IMR-90 (cell line): ENCODE measurements at regions not wholly inside any gene's neighbourhood (a gene's known extent, or its start where the extent isn't known, plus 50 kb on each side); places are given as distances from the start of the nearest gene placed in this dataset.

Experiments
- ATAC-seq: fragments of 200-7000 bp; cut with Tn5 transposase; 2 replicates; pipeline ENCODE4 v1.9.1; 2020; ENCODE audit warnings: low read depth, mild to moderate bottlenecking, moderate library complexity
- BruUV-seq: library from RNA; stranded (reverse); fragments of 400-500 nt; replicated peaks from 2 replicates; lab custom pipeline; 2021; lab: Mats Ljungman, UMichigan
- CTCF ChIA-PET: fragments of 300-600 bp; formaldehyde crosslinking; extraction: SDS; loops from one replicate; lab custom pipeline; 2021; ENCODE audit warnings: antibody characterized with exemption; lab: Yijun Ruan, JAX
- POLR2A ChIA-PET: fragments of 300-600 bp; sonication (Branson Sonifier 250); formaldehyde crosslinking; loops from one replicate; lab custom pipeline; 2022; ENCODE audit warnings: antibody characterized with exemption; ENCODE audit not compliant: unreplicated experiment; lab: Charles Lee
- DNase-seq: peaks from one replicate; pipeline ENCODE4 v3.0.0; 2013
- H2AFZ ChIP-seq: replicated peaks from 2 replicates; pipeline ENCODE3; 2013; ENCODE audit warnings: low read length, mild to moderate bottlenecking; ENCODE audit not compliant: poor library complexity
- H2AK5ac ChIP-seq: 2 replicates; pipeline ENCODE4 v1.6.1; 2013; ENCODE audit warnings: low read depth, low read length, inconsistent platforms
- H2AK9ac ChIP-seq: replicated peaks from 2 replicates; pipeline ENCODE3; 2013; ENCODE audit warnings: mild to moderate bottlenecking, low read depth, low read length, moderate library complexity; ENCODE audit not compliant: poor library complexity
- H2BK120ac ChIP-seq: 2 replicates; pipeline ENCODE4 v1.6.1; 2013; ENCODE audit warnings: low read depth, low read length, inconsistent platforms
- H2BK15ac ChIP-seq: 3 replicates; pipeline ENCODE4 v1.6.1; 2013; ENCODE audit warnings: low read depth, low read length, inconsistent platforms
- H2BK20ac ChIP-seq: 2 replicates; pipeline ENCODE4 v1.6.1; 2013; ENCODE audit warnings: low read depth, mild to moderate bottlenecking, inconsistent platforms, low read length, moderate library complexity
- H2BK5ac ChIP-seq: 2 replicates; pipeline ENCODE4 v1.6.1; 2013; ENCODE audit warnings: mild to moderate bottlenecking, low read depth, low read length, inconsistent platforms; ENCODE audit not compliant: poor library complexity, severe bottlenecking
- H3K14ac ChIP-seq: replicated peaks from 2 replicates; pipeline ENCODE4 v1.6.1; 2013; ENCODE audit warnings: low read depth, low read length, inconsistent platforms
- H3K18ac ChIP-seq: 2 replicates; pipeline ENCODE4 v1.6.1; 2013; ENCODE audit warnings: low read depth, low read length, control low read depth
- H3K23ac ChIP-seq: 2 replicates; pipeline ENCODE4 v1.6.1; 2013; ENCODE audit warnings: low read depth, low read length, inconsistent platforms
- H3K27ac ChIP-seq: 2 replicates; pipeline ENCODE4 v1.5.1; 2013; ENCODE audit warnings: mild to moderate bottlenecking, control low read depth, low read length; ENCODE audit not compliant: insufficient read depth
- H3K27me3 ChIP-seq: 2 replicates; pipeline ENCODE4 v1.6.1; 2013; ENCODE audit warnings: low read length; ENCODE audit not compliant: control insufficient read depth, insufficient read depth
- H3K36me3 ChIP-seq: 2 replicates; pipeline ENCODE4 v1.6.1; 2013; ENCODE audit warnings: low read length, mixed read lengths; ENCODE audit not compliant: control insufficient read depth, insufficient read depth
- H3K4ac ChIP-seq: 2 replicates; pipeline ENCODE4 v1.6.1; 2013; ENCODE audit warnings: low read depth, low read length, inconsistent platforms
- H3K4me1 ChIP-seq: 2 replicates; pipeline ENCODE4 v1.6.1; 2013; ENCODE audit warnings: low read length, mixed read lengths; ENCODE audit not compliant: control insufficient read depth, insufficient read depth
- H3K4me2 ChIP-seq: 2 replicates; pipeline ENCODE4 v1.6.1; 2013; ENCODE audit warnings: low read depth, mild to moderate bottlenecking, control low read depth, low read length, moderate library complexity
- H3K4me3 ChIP-seq: 2 replicates; pipeline ENCODE4 v1.5.1; 2013; ENCODE audit warnings: low read depth, mild to moderate bottlenecking, control low read depth, low read length, moderate library complexity; ENCODE audit not compliant: insufficient read depth
- H3K56ac ChIP-seq: 2 replicates; pipeline ENCODE4 v1.6.1; 2013; ENCODE audit warnings: low read length, inconsistent platforms; ENCODE audit not compliant: insufficient read depth; ENCODE audit errors: extremely low read depth
- H3K79me1 ChIP-seq, 2 experiments: 2 replicates each; pipeline ENCODE4 v1.6.1; 2013; ENCODE audit warnings: low read length in 2 of 2, inconsistent platforms in 1 of 2, low read depth in 1 of 2
- H3K9ac ChIP-seq: 2 replicates; pipeline ENCODE4 v1.6.1; 2013; ENCODE audit warnings: low read depth, low read length, control low read depth
- H3K9me1 ChIP-seq: 2 replicates; pipeline ENCODE4 v1.6.1; 2013; ENCODE audit warnings: low read length, inconsistent platforms; ENCODE audit not compliant: insufficient read depth
- H3K9me3 ChIP-seq: 2 replicates; pipeline ENCODE4 v1.6.1; 2013; ENCODE audit warnings: low read length; ENCODE audit not compliant: control insufficient read depth, insufficient read depth
- H4K20me1 ChIP-seq: 2 replicates; pipeline ENCODE4 v1.6.1; 2013; ENCODE audit warnings: low read length, inconsistent platforms; ENCODE audit not compliant: insufficient read depth
- H4K5ac ChIP-seq: 2 replicates; pipeline ENCODE4 v1.6.1; 2013; ENCODE audit warnings: mild to moderate bottlenecking, low read depth, low read length, control low read depth
- H4K8ac ChIP-seq, 2 experiments: 2 replicates each; pipeline ENCODE4 v1.6.1; 2013; ENCODE audit warnings: low read depth in 2 of 2, low read length in 2 of 2, control low read depth in 1 of 2, inconsistent platforms in 1 of 2
- H4K91ac ChIP-seq: 2 replicates; pipeline ENCODE4 v1.6.1; 2013; ENCODE audit warnings: low read depth, low read length, inconsistent platforms; ENCODE audit not compliant: insufficient read depth
- BHLHE40 ChIP-seq: fragments of 150-350 bp; IDR thresholded peaks from 2 replicates; pipeline ENCODE4 v1.6.1; 2016; ENCODE audit warnings: mild to moderate bottlenecking, low read depth, low read length
- CEBPB ChIP-seq: IDR thresholded peaks from 2 replicates; pipeline ENCODE4 v1.6.1; 2012; ENCODE audit warnings: low read depth, low read length, improper control_type of control experiment
- CHD1 ChIP-seq: IDR thresholded peaks from 2 replicates; pipeline ENCODE4 v1.6.1; 2012; ENCODE audit warnings: low read depth, low read length, improper control_type of control experiment
- FOS ChIP-seq: fragments of 150-350 bp; IDR thresholded peaks from 2 replicates; pipeline ENCODE4 v1.6.1; 2016; ENCODE audit warnings: low read depth, low read length
- MAFK ChIP-seq: IDR thresholded peaks from 2 replicates; pipeline ENCODE4 v1.6.1; 2012; ENCODE audit warnings: low read depth, low read length, improper control_type of control experiment
- MAZ ChIP-seq: IDR thresholded peaks from 2 replicates; pipeline ENCODE4 v1.6.1; 2012; ENCODE audit warnings: low read depth, mild to moderate bottlenecking, low read length, improper control_type of control experiment, moderate library complexity, borderline replicate concordance
- NFE2L2 ChIP-seq: fragments of 150-350 bp; IDR thresholded peaks from 2 replicates; pipeline ENCODE4 v1.6.1; 2016; ENCODE audit warnings: low read depth, mild to moderate bottlenecking, low read length
- RCOR1 ChIP-seq: IDR thresholded peaks from 2 replicates; pipeline ENCODE4 v1.6.1; 2012; ENCODE audit warnings: mild to moderate bottlenecking, low read length, improper control_type of control experiment; ENCODE audit not compliant: insufficient replicate concordance
- RFX5 ChIP-seq: IDR thresholded peaks from 2 replicates; pipeline ENCODE4 v1.8.0; 2012; ENCODE audit warnings: low read depth, mild to moderate bottlenecking, low read length, moderate library complexity
- SMC3 ChIP-seq: fragments of 150-350 bp; IDR thresholded peaks from 2 replicates; pipeline ENCODE4 v1.6.1; 2016; ENCODE audit warnings: low read depth, mild to moderate bottlenecking, antibody characterized with exemption, low read length, moderate library complexity
- WGBS, 2 experiments: methylation state at CpG; one replicate each; pipeline versions ENCODE4 v1.1.5 to v1.1.7; 2013; ENCODE audit warnings: missing lambda C conversion rate in 2 of 2; ENCODE audit not compliant: insufficient read length in 1 of 2; ENCODE audit errors: extremely low coverage in 2 of 2; 5-methylcytosine and 5-hydroxymethylcytosine counted together
- dilution Hi-C: fragments of 300-500 bp; cut with HindIII; formaldehyde crosslinking; loops from one replicate; pipeline ENCODE4 v1.14.3; 2018; ENCODE audit warnings: low sequenced_read_pairs; ENCODE audit not compliant: unreplicated experiment
- in situ Hi-C: fragments of 300-500 bp; cut with MboI; formaldehyde crosslinking; loops from 3 replicates; pipeline ENCODE4 v1.14.3; 2019; ENCODE audit warnings: low sequenced_read_pairs, inconsistent platforms, mixed read lengths
- intact Hi-C: fragments of 100-400 bp; cut with micrococcal nuclease; formaldehyde crosslinking; loops from 2 replicates; pipeline ENCODE4 v1.10.0; 2022
- TF ChIP-seq, protein P1 (sequence below): fragments of 150-350 bp; IDR thresholded peaks from 2 replicates; pipeline ENCODE4 v1.6.1; 2016; ENCODE audit warnings: low read depth, mild to moderate bottlenecking, low read length, moderate library complexity, borderline replicate concordance

GRCh38 chr2:16726577-16726976 is 60.9 kb upstream of the CYRIA start:
- Histone ChIP-seq H2BK15ac (no peak overlapping the region), H4K5ac (no peak overlapping the region), H4K91ac (no peak overlapping the region), H4K8ac (no peak overlapping the region), H2AFZ (no peak overlapping the region), H4K20me1 (no peaks in the 10 kb centered on the region), H3K4ac (no peak overlapping the region), H3K36me3 (no peaks in the 10 kb centered on the region), H3K9ac (no peak overlapping the region), H3K27me3 (no peaks in the 10 kb centered on the region), H2AK9ac (no peak overlapping the region), H3K4me2 (no peak overlapping the region), H3K18ac (no peak overlapping the region), H2BK5ac (no peak overlapping the region), H3K23ac (no peak overlapping the region), H3K4me1 (no peaks in the 10 kb centered on the region), H3K9me3 (no peaks in the 10 kb centered on the region), H3K27ac (no peak overlapping the region), H3K56ac (no peak overlapping the region), H3K9me1 (no peaks in the 10 kb centered on the region), H3K79me1 (no peaks in the 10 kb centered on the region), H2BK20ac (no peak overlapping the region), H3K14ac (no peak overlapping the region), H3K4me3 (no peak overlapping the region), H2BK120ac (no peak overlapping the region), H2AK5ac (no peak overlapping the region)
- dilution Hi-C loops = no loop called here
- in situ Hi-C loops = no loop called here
- no peak for ATAC-seq
- CTCF ChIA-PET = no interaction called here
- no peak for DNase-seq
- intact Hi-C loops = loop anchor here (5.0 kb wide), 1 partner anchor 59 kb away; the partner anchor contains the start of gene CYRIA
- no CpG with 5 or more reads among the region's 4 CpGs for WGBS, 2 experiments
- TF ChIP-seq CEBPB (no peak), SMC3 (no peak), RFX5 (no peak), MAZ (no peak), MAFK (no peak), BHLHE40 (no peak), RCOR1 (no peak), FOS (no peak), NFE2L2 (no peak), CHD1 (no peak)
- TF ChIP-seq, protein P1, sequence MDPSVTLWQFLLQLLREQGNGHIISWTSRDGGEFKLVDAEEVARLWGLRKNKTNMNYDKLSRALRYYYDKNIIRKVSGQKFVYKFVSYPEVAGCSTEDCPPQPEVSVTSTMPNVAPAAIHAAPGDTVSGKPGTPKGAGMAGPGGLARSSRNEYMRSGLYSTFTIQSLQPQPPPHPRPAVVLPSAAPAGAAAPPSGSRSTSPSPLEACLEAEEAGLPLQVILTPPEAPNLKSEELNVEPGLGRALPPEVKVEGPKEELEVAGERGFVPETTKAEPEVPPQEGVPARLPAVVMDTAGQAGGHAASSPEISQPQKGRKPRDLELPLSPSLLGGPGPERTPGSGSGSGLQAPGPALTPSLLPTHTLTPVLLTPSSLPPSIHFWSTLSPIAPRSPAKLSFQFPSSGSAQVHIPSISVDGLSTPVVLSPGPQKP = no peak
- POLR2A ChIA-PET = no interaction called here
- BruUV-seq = no TSS peak
